ENCODE measurements at regions not wholly inside any gene's neighbourhood (a gene's known extent, or its start where the extent isn't known, plus 50 kb on each side); places are given as distances from the start of the nearest gene placed in this dataset.

DNA sequence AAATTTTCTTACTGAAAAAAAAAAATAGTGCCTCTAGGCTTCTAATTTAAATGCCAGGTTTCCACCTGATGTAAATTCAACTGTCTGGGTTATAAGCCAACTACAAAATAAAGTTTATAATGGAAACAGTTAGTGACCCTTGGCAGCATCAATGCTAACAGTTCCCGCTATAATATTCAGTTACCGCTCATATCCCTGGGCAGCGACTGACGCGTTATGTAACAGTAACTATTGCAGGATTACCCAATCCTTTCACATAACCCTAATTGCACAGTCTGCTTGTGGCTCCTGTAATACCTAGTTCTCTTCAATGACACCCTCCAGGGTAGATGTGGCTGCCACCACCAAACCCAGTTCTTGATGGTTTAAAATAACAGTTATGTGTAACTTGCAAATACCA lies 208.6 kb downstream of the MOXD1 start:
- TF ChIP-seq RELA (IDR thresholded peaks at IDR 0.05; ENCODE audit: borderline replicate concordance, partially characterized antibody) (no peak), POLR2A (IDR thresholded peaks at IDR 0.05; ENCODE audit: low read depth, low read length) (no peak), STAT1 (conservative IDR thresholded peaks at IDR 0.05) (no peak), EP300 (IDR thresholded peaks at IDR 0.05; ENCODE audit: borderline replicate concordance in 1 of 2, control insufficient read depth in 1 of 2, low read depth in 2 of 2, low read length in 2 of 2) (no peak), PAX8 (IDR thresholded peaks at IDR 0.05) (no peak), MEF2A (IDR thresholded peaks at IDR 0.05; ENCODE audit: insufficient read depth, low read depth, low read length) (no peak), DPF2 (IDR thresholded peaks at IDR 0.05) (no peak), NR2C2 (IDR thresholded peaks at IDR 0.05; ENCODE audit: borderline replicate concordance, control insufficient read depth, insufficient read length, low read depth) (no peak), FOXK2 (IDR thresholded peaks at IDR 0.05) (no peak)
- TF ChIP-seq, protein P1, sequence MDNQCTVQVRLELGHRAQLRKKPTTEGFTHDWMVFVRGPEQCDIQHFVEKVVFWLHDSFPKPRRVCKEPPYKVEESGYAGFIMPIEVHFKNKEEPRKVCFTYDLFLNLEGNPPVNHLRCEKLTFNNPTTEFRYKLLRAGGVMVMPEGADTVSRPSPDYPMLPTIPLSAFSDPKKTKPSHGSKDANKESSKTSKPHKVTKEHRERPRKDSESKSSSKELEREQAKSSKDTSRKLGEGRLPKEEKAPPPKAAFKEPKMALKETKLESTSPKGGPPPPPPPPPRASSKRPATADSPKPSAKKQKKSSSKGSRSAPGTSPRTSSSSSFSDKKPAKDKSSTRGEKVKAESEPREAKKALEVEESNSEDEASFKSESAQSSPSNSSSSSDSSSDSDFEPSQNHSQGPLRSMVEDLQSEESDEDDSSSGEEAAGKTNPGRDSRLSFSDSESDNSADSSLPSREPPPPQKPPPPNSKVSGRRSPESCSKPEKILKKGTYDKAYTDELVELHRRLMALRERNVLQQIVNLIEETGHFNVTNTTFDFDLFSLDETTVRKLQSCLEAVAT (IDR thresholded peaks at IDR 0.05): no peak
- TF ChIP-seq, protein P2, sequence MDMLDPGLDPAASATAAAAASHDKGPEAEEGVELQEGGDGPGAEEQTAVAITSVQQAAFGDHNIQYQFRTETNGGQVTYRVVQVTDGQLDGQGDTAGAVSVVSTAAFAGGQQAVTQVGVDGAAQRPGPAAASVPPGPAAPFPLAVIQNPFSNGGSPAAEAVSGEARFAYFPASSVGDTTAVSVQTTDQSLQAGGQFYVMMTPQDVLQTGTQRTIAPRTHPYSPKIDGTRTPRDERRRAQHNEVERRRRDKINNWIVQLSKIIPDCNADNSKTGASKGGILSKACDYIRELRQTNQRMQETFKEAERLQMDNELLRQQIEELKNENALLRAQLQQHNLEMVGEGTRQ (IDR thresholded peaks at IDR 0.05; ENCODE audit: borderline replicate concordance, low read depth, low read length): no peak
- TF ChIP-seq, protein P3, sequence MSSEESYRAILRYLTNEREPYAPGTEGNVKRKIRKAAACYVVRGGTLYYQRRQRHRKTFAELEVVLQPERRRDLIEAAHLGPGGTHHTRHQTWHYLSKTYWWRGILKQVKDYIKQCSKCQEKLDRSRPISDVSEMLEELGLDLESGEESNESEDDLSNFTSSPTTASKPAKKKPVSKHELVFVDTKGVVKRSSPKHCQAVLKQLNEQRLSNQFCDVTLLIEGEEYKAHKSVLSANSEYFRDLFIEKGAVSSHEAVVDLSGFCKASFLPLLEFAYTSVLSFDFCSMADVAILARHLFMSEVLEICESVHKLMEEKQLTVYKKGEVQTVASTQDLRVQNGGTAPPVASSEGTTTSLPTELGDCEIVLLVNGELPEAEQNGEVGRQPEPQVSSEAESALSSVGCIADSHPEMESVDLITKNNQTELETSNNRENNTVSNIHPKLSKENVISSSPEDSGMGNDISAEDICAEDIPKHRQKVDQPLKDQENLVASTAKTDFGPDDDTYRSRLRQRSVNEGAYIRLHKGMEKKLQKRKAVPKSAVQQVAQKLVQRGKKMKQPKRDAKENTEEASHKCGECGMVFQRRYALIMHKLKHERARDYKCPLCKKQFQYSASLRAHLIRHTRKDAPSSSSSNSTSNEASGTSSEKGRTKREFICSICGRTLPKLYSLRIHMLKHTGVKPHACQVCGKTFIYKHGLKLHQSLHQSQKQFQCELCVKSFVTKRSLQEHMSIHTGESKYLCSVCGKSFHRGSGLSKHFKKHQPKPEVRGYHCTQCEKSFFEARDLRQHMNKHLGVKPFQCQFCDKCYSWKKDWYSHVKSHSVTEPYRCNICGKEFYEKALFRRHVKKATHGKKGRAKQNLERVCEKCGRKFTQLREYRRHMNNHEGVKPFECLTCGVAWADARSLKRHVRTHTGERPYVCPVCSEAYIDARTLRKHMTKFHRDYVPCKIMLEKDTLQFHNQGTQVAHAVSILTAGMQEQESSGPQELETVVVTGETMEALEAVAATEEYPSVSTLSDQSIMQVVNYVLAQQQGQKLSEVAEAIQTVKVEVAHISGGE (CRISPR knock-in tag; IDR thresholded peaks at IDR 0.05): no peak
- no peaks in the 10 kb centered on the region for H3K79me2 ChIP-seq (ENCODE audit: control insufficient read depth, insufficient read depth, low read length)
- no TSS peak for BruUV-seq (replicated peaks)
- ChIA-PET POLR2A (no interaction called here), RAD21 (ENCODE audit: unreplicated experiment) (no interaction called here), CTCF (no interaction called here), SMC1A (ENCODE audit: uncharacterized antibody, unreplicated experiment) (no interaction called here)
- H3K27me3 ChIP-seq (replicated peaks in 1 of 2; ENCODE audit: control insufficient read depth in 2 of 2, insufficient read depth in 2 of 2, low read length in 1 of 2): no peaks in the 10 kb centered on the region
- in situ Hi-C loops (cut with MboI): no loop called here
- H4K20me1 ChIP-seq (ENCODE audit: control insufficient read depth, insufficient read depth): no peaks in the 10 kb centered on the region
- H3K9ac ChIP-seq (ENCODE audit: control insufficient read depth, insufficient read depth, low read length): no peak overlapping the region
- no peak for FAIRE-seq
- ATAC-seq: no peak
- no peak overlapping the region for H2AFZ ChIP-seq (ENCODE audit: control insufficient read depth, low read depth, low read length)
- no peaks in the 10 kb centered on the region for H3K4me1 ChIP-seq (ENCODE audit: control insufficient read depth, insufficient read depth, low read length)
- H3K36me3 ChIP-seq (ENCODE audit: control insufficient read depth in 2 of 2, insufficient read depth in 2 of 2, low read length in 1 of 2): no peaks in the 10 kb centered on the region
- no peak overlapping the region for H3K27ac ChIP-seq (ENCODE audit: control insufficient read depth, insufficient read depth)
- no peak for DNase-seq (ENCODE audit: low read depth, low spot score)
- no peak overlapping the region for H3K4me2 ChIP-seq (ENCODE audit: control insufficient read depth, insufficient read depth)
- WGBS (ENCODE audit: insufficient coverage, insufficient replicate concordance, low lambda C conversion rate, missing lambda C conversion rate): over 99% methylated on average over 5 of the region's 5 CpGs
- H3K9me3 ChIP-seq (replicated peaks; ENCODE audit: control insufficient read depth, insufficient read depth, low read length): no peaks in the 10 kb centered on the region
- intact Hi-C loops (cut with micrococcal nuclease; ENCODE audit: unreplicated experiment): no loop called here
- H3K4me3 ChIP-seq: no peak overlapping the region

Data from GM12878 (cell line).